VCaP (cell line): ENCODE measurements at regions not wholly inside any gene's neighbourhood (a gene's known extent, or its start where the extent isn't known, plus 50 kb on each side); places are given as distances from the start of the nearest gene placed in this dataset.

ENCODE experiments used
- H3K27ac ChIP-seq: fragments of 450-650 bp; 2 replicates; pipeline ENCODE4 v1.5.1; 2017
- TF ChIP-seq, protein P1 (sequence below): fragments of 450-650 bp; conservative IDR thresholded peaks from 2 replicates; pipeline ENCODE4 v1.5.1; 2017; ENCODE audit warnings: mild to moderate bottlenecking, moderate library complexity

DNA sequence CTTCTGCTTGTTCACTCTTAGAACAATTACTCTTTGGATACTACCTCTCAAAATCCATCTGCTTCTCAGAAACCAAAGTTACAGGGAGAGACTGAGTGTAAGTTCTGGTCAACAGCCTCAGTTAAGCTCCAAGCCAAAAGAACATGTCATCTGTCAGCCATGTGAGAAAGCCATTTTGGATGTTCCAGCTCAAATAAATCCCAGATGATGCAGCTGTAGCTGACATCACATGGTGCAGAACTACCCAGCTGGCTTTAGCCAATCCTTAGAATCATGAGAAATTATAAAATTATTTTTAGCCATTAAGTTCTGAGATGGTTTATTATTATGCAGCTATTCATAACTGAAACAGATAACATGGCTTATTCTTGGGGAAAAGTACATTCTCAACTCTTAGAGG is 696.0 kb downstream of the ZNF385D start:
- TF ChIP-seq, protein P1, sequence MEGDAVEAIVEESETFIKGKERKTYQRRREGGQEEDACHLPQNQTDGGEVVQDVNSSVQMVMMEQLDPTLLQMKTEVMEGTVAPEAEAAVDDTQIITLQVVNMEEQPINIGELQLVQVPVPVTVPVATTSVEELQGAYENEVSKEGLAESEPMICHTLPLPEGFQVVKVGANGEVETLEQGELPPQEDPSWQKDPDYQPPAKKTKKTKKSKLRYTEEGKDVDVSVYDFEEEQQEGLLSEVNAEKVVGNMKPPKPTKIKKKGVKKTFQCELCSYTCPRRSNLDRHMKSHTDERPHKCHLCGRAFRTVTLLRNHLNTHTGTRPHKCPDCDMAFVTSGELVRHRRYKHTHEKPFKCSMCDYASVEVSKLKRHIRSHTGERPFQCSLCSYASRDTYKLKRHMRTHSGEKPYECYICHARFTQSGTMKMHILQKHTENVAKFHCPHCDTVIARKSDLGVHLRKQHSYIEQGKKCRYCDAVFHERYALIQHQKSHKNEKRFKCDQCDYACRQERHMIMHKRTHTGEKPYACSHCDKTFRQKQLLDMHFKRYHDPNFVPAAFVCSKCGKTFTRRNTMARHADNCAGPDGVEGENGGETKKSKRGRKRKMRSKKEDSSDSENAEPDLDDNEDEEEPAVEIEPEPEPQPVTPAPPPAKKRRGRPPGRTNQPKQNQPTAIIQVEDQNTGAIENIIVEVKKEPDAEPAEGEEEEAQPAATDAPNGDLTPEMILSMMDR: no peak
- H3K27ac ChIP-seq: no peak overlapping the region

DNA sequence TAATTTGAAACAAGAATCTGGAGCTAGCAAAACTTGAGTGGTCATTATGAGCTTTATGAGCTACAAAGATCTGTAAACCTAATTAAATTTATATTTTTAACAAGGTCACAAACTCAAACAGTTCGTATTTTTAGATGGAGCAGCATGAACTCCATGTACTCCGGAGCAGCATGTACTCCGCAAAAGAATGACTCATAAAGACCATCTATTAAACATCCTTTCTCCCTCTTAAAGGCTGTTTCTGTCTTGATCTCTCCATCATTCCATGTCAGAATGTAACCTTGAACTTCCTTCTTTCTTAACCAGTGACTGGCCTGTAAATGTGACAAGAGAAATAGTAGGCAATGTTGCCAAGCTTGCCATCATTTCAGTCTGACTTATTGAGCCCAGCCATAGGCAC is 696.9 kb downstream of the ZNF385D start:
- H3K27ac ChIP-seq: no peak overlapping the region
- TF ChIP-seq, protein P1: no peak

DNA sequence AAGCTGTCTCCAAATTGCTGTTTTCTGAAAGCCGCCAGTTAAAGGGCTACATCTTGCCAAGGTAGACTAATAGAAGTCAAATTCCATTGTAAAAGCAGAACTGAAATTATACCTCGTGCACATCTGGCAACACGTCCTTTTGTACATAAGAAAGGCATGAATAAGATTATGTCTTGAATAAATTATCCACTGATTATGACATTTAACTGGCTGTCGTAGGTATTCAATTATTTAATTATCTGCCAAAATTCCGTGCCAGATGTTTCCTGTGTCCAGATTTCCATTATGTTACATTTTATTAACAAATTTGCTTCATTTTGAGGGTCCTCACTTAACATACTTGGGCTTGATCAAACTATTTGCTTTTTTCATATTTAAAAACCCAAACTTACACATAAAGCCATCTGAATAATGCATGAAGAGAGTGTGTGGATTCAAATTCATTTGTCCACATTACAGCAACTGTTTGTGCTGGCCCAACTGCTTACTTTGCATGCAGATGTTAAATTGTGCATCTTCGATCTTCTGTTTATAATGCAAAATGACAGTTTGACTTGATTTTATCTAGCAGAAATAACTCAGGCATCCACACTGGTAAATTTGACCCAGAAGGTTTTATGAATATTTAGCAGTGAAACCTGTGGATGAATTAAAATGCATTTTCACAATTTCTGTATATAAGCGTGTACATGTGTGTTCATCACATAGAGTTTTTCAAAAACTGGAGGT is 701.5 kb downstream of the ZNF385D start:
- TF ChIP-seq, protein P1: no peak
- H3K27ac ChIP-seq: no peak overlapping the region

DNA sequence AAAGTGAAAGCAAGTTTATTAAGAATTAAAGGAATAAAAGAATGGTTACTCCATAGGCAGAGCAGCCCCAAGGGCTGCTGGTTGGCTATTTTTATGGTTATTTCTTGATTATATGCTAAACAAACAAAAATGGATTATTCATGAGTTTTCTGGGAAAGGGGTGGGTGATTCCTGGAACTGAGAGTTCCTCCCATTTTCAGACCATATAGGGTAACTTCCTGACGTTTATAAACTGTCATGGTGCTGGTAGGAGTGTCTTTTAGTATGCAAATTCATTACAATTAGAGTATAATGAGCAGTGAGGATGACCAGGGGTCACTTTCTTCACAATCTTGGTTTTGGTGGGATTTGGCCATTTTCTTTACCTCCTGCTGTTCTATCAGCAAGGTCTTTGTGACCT is 707.9 kb downstream of the ZNF385D start:
- no peak overlapping the region for H3K27ac ChIP-seq
- TF ChIP-seq, protein P1: no peak

DNA sequence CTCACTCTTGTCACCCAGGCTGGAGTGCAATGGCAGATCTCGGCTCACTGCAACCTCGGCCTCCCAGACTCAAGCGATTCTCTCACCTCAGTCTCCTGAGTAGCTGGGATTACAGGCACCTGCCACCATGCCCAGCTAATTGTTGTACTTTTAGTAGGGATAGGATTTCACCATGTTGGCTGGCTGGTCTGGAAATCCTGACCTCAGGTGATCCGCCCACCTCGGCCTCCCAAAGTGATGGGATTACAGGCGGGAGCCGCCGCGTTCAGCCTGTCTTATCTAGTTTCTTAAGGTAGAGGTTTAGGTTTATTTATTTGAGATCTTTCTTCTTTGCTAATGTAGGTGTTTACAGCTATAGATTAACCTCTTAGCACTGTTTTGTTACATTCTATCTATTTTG is 708.8 kb downstream of the ZNF385D start:
- TF ChIP-seq, protein P1: no peak
- H3K27ac ChIP-seq: no peak overlapping the region

DNA sequence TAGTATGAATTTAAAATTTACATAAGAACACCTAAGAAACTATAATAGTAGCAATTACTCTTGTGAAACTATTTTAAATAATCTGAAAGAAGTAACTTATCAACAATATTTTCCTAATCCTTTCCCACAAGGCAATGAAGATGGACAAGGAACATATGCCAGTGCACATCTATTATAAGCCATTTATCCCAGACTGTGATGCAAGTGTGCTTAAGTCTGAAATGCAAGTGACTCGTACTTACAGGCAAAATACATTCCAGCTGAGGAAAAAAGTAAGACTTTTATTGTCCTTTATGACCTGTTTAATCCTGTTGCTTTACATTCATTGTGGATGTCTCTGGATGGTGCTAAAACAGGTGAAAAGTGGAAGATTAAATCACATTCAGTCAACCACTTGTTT is 709.4 kb downstream of the ZNF385D start:
- no peak overlapping the region for H3K27ac ChIP-seq
- TF ChIP-seq, protein P1: no peak

DNA sequence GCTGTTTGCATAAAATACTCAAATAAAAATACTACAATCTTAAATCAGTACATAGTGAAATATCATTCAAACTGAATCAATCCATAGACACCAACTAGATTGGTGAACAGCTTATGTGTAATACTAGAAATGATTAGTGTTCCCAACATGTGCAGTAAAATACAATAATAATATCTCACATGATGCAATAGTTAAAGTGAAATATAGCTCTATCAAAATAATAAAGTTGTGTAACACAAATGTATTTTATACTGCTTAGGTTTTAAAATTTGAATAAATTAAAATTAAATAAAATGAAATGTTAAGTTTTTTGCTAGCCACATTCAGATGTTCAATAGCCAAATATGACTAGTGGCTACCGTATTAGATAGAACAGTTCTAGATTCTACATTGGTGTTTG is 714.1 kb downstream of the ZNF385D start:
- TF ChIP-seq, protein P1: no peak

More for the DNA sequence above, 714.1 kb downstream of the ZNF385D start:
- H3K27ac ChIP-seq: no peak overlapping the region
